T-cell (primary cell): ENCODE measurements at regions not wholly inside any gene's neighbourhood (a gene's known extent, or its start where the extent isn't known, plus 50 kb on each side); places are given as distances from the start of the nearest gene placed in this dataset.

Experiments
- ATAC-seq, 4 experiments: fragments of 200-7000 bp in 3 of 4; fragments of 150-1000 bp in 1 of 4; cut with Tn5 transposase; replicated peaks in 1 of 4; 1 replicate in 3 of 4; 2 replicates in 1 of 4; pipeline ENCODE4 v1.10.0; 2021; ENCODE audit warnings: moderate library complexity in 3 of 4, mild to moderate bottlenecking in 2 of 4, moderate number of reproducible peaks in 1 of 4
- CTCF ChIA-PET, 2 donors: fragments of 300-600 bp; sonication (Branson Sonifier 250); formaldehyde crosslinking; loops; one replicate each; lab custom pipeline; 2022; ENCODE audit warnings: antibody characterized with exemption in 2 of 2; lab: Charles Lee
- POLR2A ChIA-PET, 2 donors: fragments of 300-600 bp; sonication (Branson Sonifier 250); formaldehyde crosslinking; loops; one replicate each; lab custom pipeline; 2022; ENCODE audit warnings: antibody characterized with exemption in 2 of 2; lab: Charles Lee
- DNase-seq, 35 experiments: peaks; one replicate each; pipeline versions ENCODE4 v3.0.0 to v3.0.0-alpha.2; 2013 to 2023
- H3K27ac ChIP-seq: one replicate; pipeline ENCODE4 v1.5.1; 2013; ENCODE audit warnings: low read length
- H3K27me3 ChIP-seq, 2 experiments: replicated peaks in 1 of 2; 1 replicate in 1 of 2; 2 replicates in 1 of 2; pipeline versions ENCODE4 v1.6.1 to v1.7.0; 2013; ENCODE audit warnings: low read length in 1 of 2, mixed read lengths in 1 of 2; ENCODE audit not compliant: control insufficient read depth in 2 of 2, insufficient read depth in 2 of 2; ENCODE audit errors: extremely low read depth in 1 of 2
- H3K36me3 ChIP-seq, 2 donors: 1 replicate in 1 of 2; 2 replicates in 1 of 2; pipeline versions ENCODE4 v1.6.1 to v1.7.0; 2013; ENCODE audit warnings: low read length in 1 of 2; ENCODE audit not compliant: control insufficient read depth in 2 of 2, insufficient read depth in 1 of 2; ENCODE audit errors: extremely low read depth in 1 of 2
- H3K4me1 ChIP-seq, 2 experiments: 1 replicate in 1 of 2; 2 replicates in 1 of 2; pipeline versions ENCODE4 v1.6.1 to v1.7.0; 2013; ENCODE audit warnings: low read length in 2 of 2, mixed read lengths in 1 of 2; ENCODE audit not compliant: insufficient read depth in 2 of 2, control insufficient read depth in 1 of 2; ENCODE audit errors: extremely low read depth in 1 of 2
- H3K4me3 ChIP-seq, 2 donors: 1 replicate in 1 of 2; 2 replicates in 1 of 2; pipeline versions ENCODE4 v1.5.1 to v1.7.0; 2013; ENCODE audit warnings: mild to moderate bottlenecking in 2 of 2, low read length in 1 of 2, moderate library complexity in 1 of 2; ENCODE audit not compliant: control insufficient read depth in 1 of 2; ENCODE audit errors: extremely low read depth in 1 of 2
- H3K9me3 ChIP-seq: 2 replicates; pipeline ENCODE4 v1.7.0; 2013
- H3K27ac Mint-ChIP-seq, 2 donors: one replicate each; pipeline ENCODE4 v1.8.0; 2020 to 2021; ENCODE audit warnings: mild to moderate bottlenecking in 2 of 2, mixed read lengths in 2 of 2
- H3K27me3 Mint-ChIP-seq, 2 donors: one replicate each; pipeline ENCODE4 v1.8.0; 2021 to 2022; ENCODE audit warnings: mixed read lengths in 2 of 2
- H3K36me3 Mint-ChIP-seq: one replicate; pipeline ENCODE4 v1.8.0; 2021; ENCODE audit warnings: mixed read lengths
- H3K4me1 Mint-ChIP-seq, 3 donors: one replicate each; pipeline ENCODE4 v1.8.0; 2020 to 2022; ENCODE audit warnings: mixed read lengths in 3 of 3, mild to moderate bottlenecking in 1 of 3
- H3K4me3 Mint-ChIP-seq, 3 donors: one replicate each; pipeline ENCODE4 v1.8.0; 2020 to 2022; ENCODE audit warnings: mild to moderate bottlenecking in 3 of 3, mixed read lengths in 3 of 3, moderate library complexity in 3 of 3
- H3K9me3 Mint-ChIP-seq, 3 donors: one replicate each; pipeline ENCODE4 v1.8.0; 2020 to 2022; ENCODE audit warnings: mixed read lengths in 3 of 3
- WGBS: methylation state at CpG from one replicate; pipeline ENCODE4 v1.1.5; 2013; ENCODE audit warnings: missing lambda C conversion rate; ENCODE audit not compliant: insufficient coverage; 5-methylcytosine and 5-hydroxymethylcytosine counted together

- Mint-ChIP-seq H3K27me3 (no peaks in the 10 kb centered on the region), H3K4me1 (no peaks in the 10 kb centered on the region), H3K9me3 (peaks cover 5 to 24% (median 7%) of the 10 kb centered on the region in 3 donors), H3K27ac (no peak overlapping the region), H3K4me3 (no peak overlapping the region), H3K36me3 (no peaks in the 10 kb centered on the region)
- Histone ChIP-seq H3K36me3 (no peaks in the 10 kb centered on the region), H3K9me3 (no peaks in the 10 kb centered on the region), H3K27me3 (no peaks in the 10 kb centered on the region), H3K4me3 (no peak overlapping the region), H3K27ac (no peak overlapping the region), H3K4me1 (no peaks in the 10 kb centered on the region)
- ChIA-PET CTCF (no interaction called here), POLR2A (no interaction called here)
- ATAC-seq (no peak), DNase-seq (no peak)
- 83% methylated on average over 1 of the region's 3 CpGs for WGBS
These were observed 666.7 kb upstream of the MIR17HG start for GRCh38 chr13:90680826-90681225.

- no peak overlapping the region for H3K4me3 ChIP-seq
- Mint-ChIP-seq H3K36me3 (no peaks in the 10 kb centered on the region), H3K4me1 (no peaks in the 10 kb centered on the region), H3K4me3 (no peak overlapping the region), H3K27ac (no peak overlapping the region), H3K27me3 (no peaks in the 10 kb centered on the region), H3K9me3 (peaks cover 2 to 22% (median 5%) of the 10 kb centered on the region in 3 donors)
- no peaks in the 10 kb centered on the region for H3K27me3 ChIP-seq
- H3K4me1 ChIP-seq: no peaks in the 10 kb centered on the region
- 92% methylated on average over 5 of the region's 6 CpGs for WGBS
- ATAC-seq (no peak), DNase-seq (no peak)
- no peaks in the 10 kb centered on the region for H3K9me3 ChIP-seq
- no peaks in the 10 kb centered on the region for H3K36me3 ChIP-seq
- ChIA-PET CTCF (no interaction called here), POLR2A (no interaction called here)
- H3K27ac ChIP-seq: no peak overlapping the region
These were observed 663.8 kb upstream of the MIR17HG start for GRCh38 chr13:90683711-90684131.

GRCh38 chr13:90686442-90686841, 661.0 kb upstream of the MIR17HG start:
- H3K4me1 Mint-ChIP-seq: no peaks in the 10 kb centered on the region
- Histone ChIP-seq H3K27ac (no peak overlapping the region), H3K4me1 (no peaks in the 10 kb centered on the region), H3K4me3 (no peak overlapping the region), H3K9me3 (no peaks in the 10 kb centered on the region), H3K36me3 (no peaks in the 10 kb centered on the region), H3K27me3 (no peaks in the 10 kb centered on the region)
- DNase-seq (no peak), ATAC-seq (no peak)
- POLR2A ChIA-PET: no interaction called here
- no peaks in the 10 kb centered on the region for H3K36me3 Mint-ChIP-seq
- H3K27ac Mint-ChIP-seq: no peak overlapping the region
- no peaks in the 10 kb centered on the region for H3K27me3 Mint-ChIP-seq
- no peak overlapping the region for H3K4me3 Mint-ChIP-seq
- peaks cover 2 to 17% (median 5%) of the 10 kb centered on the region in 3 donors for H3K9me3 Mint-ChIP-seq
- no CpG with 5 or more reads among the region's 3 CpGs for WGBS
- CTCF ChIA-PET: no interaction called here

GRCh38 chr13:90689111-90689510, 658.4 kb upstream of the MIR17HG start:
- H3K4me3 Mint-ChIP-seq: no peak overlapping the region
- Histone ChIP-seq H3K4me1 (no peaks in the 10 kb centered on the region), H3K4me3 (no peak overlapping the region), H3K9me3 (no peaks in the 10 kb centered on the region), H3K36me3 (no peaks in the 10 kb centered on the region), H3K27me3 (no peaks in the 10 kb centered on the region), H3K27ac (no peak overlapping the region)
- H3K27me3 Mint-ChIP-seq: no peaks in the 10 kb centered on the region
- CTCF ChIA-PET: no interaction called here
- no peaks in the 10 kb centered on the region for H3K36me3 Mint-ChIP-seq
- no peak for DNase-seq
- peaks cover 0 to 5% (median 3%) of the 10 kb centered on the region in 3 donors for H3K9me3 Mint-ChIP-seq
- H3K4me1 Mint-ChIP-seq: no peaks in the 10 kb centered on the region
- no peak overlapping the region for H3K27ac Mint-ChIP-seq
- no CpG with 5 or more reads among the region's 3 CpGs for WGBS
- POLR2A ChIA-PET: no interaction called here
- ATAC-seq: no peak

DNA sequence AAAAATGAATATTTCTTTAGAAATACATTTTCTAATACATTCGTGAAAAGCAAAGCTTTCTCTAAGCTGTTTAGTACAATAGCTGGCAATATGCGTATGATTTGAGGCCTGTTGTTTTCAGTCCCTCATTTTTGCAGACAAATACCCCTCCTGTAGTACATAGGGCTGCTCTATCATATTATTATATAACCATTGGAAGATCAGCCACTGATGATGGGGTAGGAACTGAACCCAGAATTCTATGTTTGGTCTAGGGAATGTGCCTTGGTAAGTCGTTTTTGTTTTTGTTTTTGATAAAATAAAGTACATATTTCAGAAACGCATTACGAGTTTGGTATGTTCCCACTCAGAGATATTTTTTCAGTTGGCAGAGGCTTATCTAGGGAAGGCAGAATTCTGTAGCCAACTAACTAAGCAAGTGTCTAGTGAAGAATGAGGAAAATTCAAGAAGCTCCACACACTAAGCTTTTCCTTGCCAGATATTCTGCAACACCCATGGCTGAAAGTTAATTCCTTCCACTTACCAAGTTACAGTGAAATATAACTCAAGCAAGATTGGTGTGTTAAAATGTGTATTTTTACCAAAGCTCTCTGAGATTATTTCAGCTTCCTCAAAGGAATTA, 656.9 kb upstream of the MIR17HG start:
- H3K4me1 ChIP-seq: no peaks in the 10 kb centered on the region
- no peaks in the 10 kb centered on the region for H3K4me1 Mint-ChIP-seq
- ATAC-seq (no peak), DNase-seq (no peak)
- H3K9me3 ChIP-seq: no peaks in the 10 kb centered on the region
- CTCF ChIA-PET: no interaction called here
- H3K27me3 ChIP-seq: no peaks in the 10 kb centered on the region
- no CpG with 5 or more reads among the region's 5 CpGs for WGBS
- H3K27ac ChIP-seq: no peak overlapping the region
- no peaks in the 10 kb centered on the region for H3K36me3 ChIP-seq
- peaks cover 0 to 5% (median 3%) of the 10 kb centered on the region in 3 donors for H3K9me3 Mint-ChIP-seq
- no peak overlapping the region for H3K4me3 Mint-ChIP-seq
- no peaks in the 10 kb centered on the region for H3K36me3 Mint-ChIP-seq
- H3K4me3 ChIP-seq: no peak overlapping the region
- no peak overlapping the region for H3K27ac Mint-ChIP-seq
- H3K27me3 Mint-ChIP-seq: no peaks in the 10 kb centered on the region
- POLR2A ChIA-PET: no interaction called here

DNA sequence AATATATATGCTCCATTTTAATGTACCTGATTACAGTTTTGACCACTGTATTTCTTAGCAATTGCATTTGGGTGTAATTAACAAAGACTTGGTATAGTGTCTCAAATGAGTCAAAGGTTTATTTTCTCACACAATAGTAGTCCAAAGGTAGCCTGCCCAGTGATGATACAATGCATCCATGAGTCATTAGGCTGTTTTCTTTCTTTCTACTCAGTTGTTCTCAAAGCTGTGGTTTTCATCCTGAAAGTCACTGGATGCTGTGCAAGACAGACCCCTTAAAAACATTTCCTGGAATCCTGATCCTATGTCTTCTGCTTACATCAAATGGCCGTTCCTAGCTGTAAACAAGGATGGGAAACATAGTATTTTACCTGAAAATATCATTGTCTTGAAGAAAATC, 651.2 kb upstream of the MIR17HG start:
- H3K4me3 Mint-ChIP-seq: no peak overlapping the region
- peaks cover 0 to 8% (median 6%) of the 10 kb centered on the region in 3 donors for H3K9me3 Mint-ChIP-seq
- ATAC-seq: no peak
- H3K4me1 Mint-ChIP-seq: no peaks in the 10 kb centered on the region
- POLR2A ChIA-PET: no interaction called here
- H3K27me3 Mint-ChIP-seq: no peaks in the 10 kb centered on the region
- DNase-seq: no peak
- Histone ChIP-seq H3K27me3 (no peaks in the 10 kb centered on the region), H3K9me3 (no peaks in the 10 kb centered on the region), H3K4me3 (no peak overlapping the region), H3K36me3 (no peaks in the 10 kb centered on the region), H3K27ac (no peak overlapping the region), H3K4me1 (no peaks in the 10 kb centered on the region)
- no CpG with 5 or more reads among the region's 1 CpG for WGBS
- CTCF ChIA-PET: no interaction called here
- no peaks in the 10 kb centered on the region for H3K36me3 Mint-ChIP-seq
- no peak overlapping the region for H3K27ac Mint-ChIP-seq

DNA sequence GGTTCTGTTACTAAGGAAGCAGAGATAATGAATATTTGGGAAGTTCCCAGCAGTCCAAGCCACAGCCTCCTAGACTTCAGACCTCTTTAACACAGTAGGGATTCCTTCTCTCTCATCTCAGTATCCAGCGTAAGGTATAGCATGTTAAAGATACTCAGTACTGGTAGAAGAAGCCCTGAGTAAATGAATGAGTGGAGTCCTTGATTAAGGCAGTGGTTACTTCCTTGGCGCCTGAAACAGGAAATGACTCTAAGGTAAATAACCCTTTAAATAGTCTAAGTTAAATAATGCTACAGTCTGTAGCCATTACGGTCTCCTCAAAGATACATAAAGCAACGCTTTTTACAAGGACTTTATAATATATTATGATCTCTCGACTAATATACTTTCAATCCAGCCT, 650.8 kb upstream of the MIR17HG start:
- CTCF ChIA-PET: no interaction called here
- Mint-ChIP-seq H3K4me3 (no peak overlapping the region), H3K27ac (no peak overlapping the region), H3K9me3 (peaks cover 0 to 8% (median 6%) of the 10 kb centered on the region in 3 donors), H3K4me1 (no peaks in the 10 kb centered on the region), H3K27me3 (no peaks in the 10 kb centered on the region), H3K36me3 (no peaks in the 10 kb centered on the region)
- no peak overlapping the region for H3K4me3 ChIP-seq
- no peaks in the 10 kb centered on the region for H3K36me3 ChIP-seq
- no peaks in the 10 kb centered on the region for H3K9me3 ChIP-seq
- no CpG with 5 or more reads among the region's 5 CpGs for WGBS
- H3K27ac ChIP-seq: no peak overlapping the region
- POLR2A ChIA-PET: no interaction called here
- ATAC-seq (no peak), DNase-seq (no peak)
- H3K4me1 ChIP-seq: no peaks in the 10 kb centered on the region
- H3K27me3 ChIP-seq: no peaks in the 10 kb centered on the region
